OCI-M1 (cell line): ENCODE measurements at regions not wholly inside any gene's neighbourhood (a gene's known extent, or its start where the extent isn't known, plus 50 kb on each side); places are given as distances from the start of the nearest gene placed in this dataset.
"Not testable (repeated sequence)": the region's sequence is repeated elsewhere in the genome, so short reads cannot be mapped to it uniquely, and the experiment has no call there.

Source experiments
- DNase-seq: peaks from one replicate; lab custom pipeline; 2025; lab: John Stamatoyannopoulos, UW

GRCh38 chr13:18993884-18994660 is 187.6 kb downstream of the TUBA3C start:
- DNase-seq, result no peak

GRCh38 chr13:18992791-18993190 is 188.8 kb downstream of the TUBA3C start:
- DNase-seq, result no peak

GRCh38 chr13:18991060-18991459 is 190.6 kb downstream of the TUBA3C start:
- DNase-seq, result no peak

- DNase-seq, result no peak
Measured at GRCh38 chr13:18978447-18978846, 203.2 kb downstream of the TUBA3C start.

- no peak for DNase-seq
Measured at GRCh38 chr13:18977857-18978256, 203.8 kb downstream of the TUBA3C start.

- no peak for DNase-seq
Measured at GRCh38 chr13:18971576-18972219, 209.9 kb downstream of the TUBA3C start.

- no peak for DNase-seq
Measured at GRCh38 chr13:18965347-18965855, 216.2 kb downstream of the TUBA3C start.

- DNase-seq, result no peak
Measured at GRCh38 chr13:18964942-18965341, 216.7 kb downstream of the TUBA3C start.

GRCh38 chr13:18963684-18964083 is 217.9 kb downstream of the TUBA3C start:
- not testable (repeated sequence) for DNase-seq

- no peak for DNase-seq
Measured at GRCh38 chr13:18962168-18962734, 219.4 kb downstream of the TUBA3C start.

- DNase-seq, result no peak
Measured at GRCh38 chr13:18961383-18962117, 220.1 kb downstream of the TUBA3C start.

- no peak for DNase-seq
Measured at GRCh38 chr13:18960637-18961227, 220.9 kb downstream of the TUBA3C start.

GRCh38 chr13:18959996-18960395 is 221.6 kb downstream of the TUBA3C start:
- no peak for DNase-seq

GRCh38 chr13:18959229-18959628 is 222.4 kb downstream of the TUBA3C start:
- DNase-seq, result no peak

- no peak for DNase-seq
Measured at GRCh38 chr13:18956473-18957078, 225.0 kb downstream of the TUBA3C start.

- DNase-seq, result no peak
Measured at GRCh38 chr13:18954254-18954653, 227.4 kb downstream of the TUBA3C start.

- DNase-seq, result no peak
Measured at GRCh38 chr13:18953139-18953930, 228.3 kb downstream of the TUBA3C start.

- no peak for DNase-seq
Measured at GRCh38 chr13:18952225-18953016, 229.2 kb downstream of the TUBA3C start.

- no peak for DNase-seq
Measured at GRCh38 chr13:18951412-18951811, 230.2 kb downstream of the TUBA3C start.

GRCh38 chr13:18949970-18950369 is 231.7 kb downstream of the TUBA3C start:
- DNase-seq, result no peak
